K562 (cell line): ENCODE measurements at regions not wholly inside any gene's neighbourhood (a gene's known extent, or its start where the extent isn't known, plus 50 kb on each side); places are given as distances from the start of the nearest gene placed in this dataset.

ENCODE experiments used
- ATAC-seq: fragments of 200-7000 bp; cut with Tn5 transposase; 3 replicates; pipeline ENCODE4 v1.9.1; 2020; ENCODE audit warnings: moderate library complexity
- BruUV-seq: library from RNA; stranded (reverse); fragments of 400-500 nt; replicated peaks from 2 replicates; lab custom pipeline; 2021; lab: Mats Ljungman, UMichigan
- CTCF ChIA-PET: fragments of 300-600 bp; formaldehyde crosslinking; extraction: SDS; loops from one replicate; lab custom pipeline; 2021; ENCODE audit warnings: low intra/inter-chr PET ratio; lab: Yijun Ruan, JAX
- POLR2A ChIA-PET: fragments of 300-600, 350-650 bp; sonication (Branson Sonifier 250); formaldehyde crosslinking; extraction: SDS; loops from one replicate; lab custom pipeline; 2021; ENCODE audit warnings: antibody characterized with exemption, inconsistent platforms; lab: Yijun Ruan, JAX
- DNase-seq, 4 experiments: peaks; one replicate each; pipeline versions ENCODE4 v3.0.0 to v3.0.0-alpha.2; 2011 to 2018; ENCODE audit warnings: low spot score in 3 of 4, mixed read lengths in 3 of 4; ENCODE audit errors: extremely low read depth in 1 of 4
- FAIRE-seq: peaks from 2 replicates; lab custom pipeline; 2011; peaks lifted over from hg19 to GRCh38; lab: Jason Lieb, UNC
- H2AFZ ChIP-seq: 2 replicates; pipeline ENCODE4 v1.6.0; 2011; ENCODE audit warnings: low read depth, low read length, control low read depth, inconsistent platforms
- H3K27ac ChIP-seq: fragments of 200-600 bp; 3 replicates; pipeline ENCODE4 v1.8.0; 2011; ENCODE audit warnings: low read depth, mild to moderate bottlenecking, control low read depth, inconsistent platforms, low read length, moderate library complexity, mixed read lengths; ENCODE audit errors: extremely low read depth
- H3K27me3 ChIP-seq, 2 experiments: fragments of 300-600 bp in 1 of 2; 2 replicates in 1 of 2; 3 replicates in 1 of 2; pipeline versions ENCODE4 v1.6.0 to v1.8.0; 2011; ENCODE audit warnings: inconsistent platforms in 2 of 2, low read length in 2 of 2, mild to moderate bottlenecking in 1 of 2, mixed read lengths in 1 of 2, moderate library complexity in 1 of 2; ENCODE audit not compliant: control insufficient read depth in 2 of 2, insufficient read depth in 2 of 2
- H3K36me3 ChIP-seq: fragments of 300-600 bp; 3 replicates; pipeline ENCODE4 v1.8.0; 2011; ENCODE audit warnings: mild to moderate bottlenecking, low read length, inconsistent platforms; ENCODE audit not compliant: control insufficient read depth, insufficient read depth
- H3K4me1 ChIP-seq, 2 experiments: fragments of 200-600 bp in 1 of 2; replicated peaks in 1 of 2; 2 replicates in 1 of 2; 3 replicates in 1 of 2; pipeline versions ENCODE4 v1.5.1 to v1.8.0; 2011; ENCODE audit warnings: inconsistent platforms in 2 of 2, low read length in 2 of 2, mild to moderate bottlenecking in 1 of 2, mixed read lengths in 1 of 2, moderate library complexity in 1 of 2; ENCODE audit not compliant: control insufficient read depth in 2 of 2, insufficient read depth in 2 of 2
- H3K4me2 ChIP-seq: 2 replicates; pipeline ENCODE4 v1.6.1; 2011; ENCODE audit warnings: low read length, control low read depth, inconsistent platforms, mixed read lengths; ENCODE audit not compliant: insufficient read depth
- H3K4me3 ChIP-seq: fragments of 200-600 bp; sonication (generic), shearing (Covaris generic); 2 replicates; pipeline ENCODE4 v1.5.1; 2016; ENCODE audit warnings: control low read depth, inconsistent platforms
- H3K79me2 ChIP-seq: fragments of 200-600 bp; 3 replicates; pipeline ENCODE4 v1.8.0; 2011; ENCODE audit warnings: low read length, inconsistent platforms; ENCODE audit not compliant: control insufficient read depth, insufficient read depth
- H3K9ac ChIP-seq, 2 experiments: 2 replicates each; pipeline versions ENCODE4 v1.6.0 to v1.6.1; 2011; ENCODE audit warnings: low read depth in 2 of 2, low read length in 2 of 2, control low read depth in 1 of 2, inconsistent platforms in 1 of 2, mild to moderate bottlenecking in 1 of 2, mixed read lengths in 1 of 2; ENCODE audit not compliant: insufficient read depth in 1 of 2
- H3K9me1 ChIP-seq: one replicate; pipeline ENCODE4 v1.6.0; 2011; ENCODE audit warnings: inconsistent platforms, mild to moderate bottlenecking, low read length, moderate library complexity; ENCODE audit not compliant: control insufficient read depth, insufficient read depth
- H3K9me3 ChIP-seq: replicated peaks from 2 replicates; pipeline ENCODE4 v1.5.1; 2011; ENCODE audit warnings: low read depth, low read length, inconsistent platforms; ENCODE audit not compliant: control insufficient read depth, insufficient read depth
- H4K20me1 ChIP-seq: replicated peaks from 2 replicates; pipeline ENCODE4 v1.6.1; 2011; ENCODE audit warnings: low read length, inconsistent platforms, mixed read lengths; ENCODE audit not compliant: control insufficient read depth, insufficient read depth
- ARNT ChIP-seq, 2 experiments: fragments of 450-650 bp; IDR thresholded peaks; 2 replicates each; pipeline ENCODE4 v1.6.1; 2016; ENCODE audit warnings: mild to moderate bottlenecking in 1 of 2
- BDP1 ChIP-seq: IDR thresholded peaks from 3 replicates; pipeline ENCODE4 v1.6.1; 2011; ENCODE audit not compliant: insufficient read length, insufficient read depth
- CBX8 ChIP-seq: fragments of 200-600 bp; sonication (generic); IDR thresholded peaks from 2 replicates; pipeline ENCODE4 v1.6.1; 2012; ENCODE audit warnings: borderline replicate concordance, mixed run types, low read depth, mild to moderate bottlenecking, moderate library complexity, mixed read lengths, low read length, control low read depth, inconsistent platforms; ENCODE audit not compliant: poor library complexity, severe bottlenecking; ENCODE audit errors: extremely low read depth
- ETS2 ChIP-seq: IDR thresholded peaks from 2 replicates; pipeline ENCODE4 v1.6.1; 2016; ENCODE audit warnings: borderline replicate concordance, missing genetic modification characterization, mild to moderate bottlenecking, moderate library complexity, missing compliant biosample characterization; ENCODE audit not compliant: poor library complexity, severe bottlenecking
- KDM4B ChIP-seq, 2 experiments: fragments of 450-650 bp in 1 of 2; sonication (generic) in 1 of 2; IDR thresholded peaks; 2 replicates each; pipeline ENCODE4 v1.6.1; 2016 to 2017; ENCODE audit warnings: borderline replicate concordance in 2 of 2, antibody characterized with exemption in 1 of 2, low read depth in 1 of 2, mild to moderate bottlenecking in 1 of 2
- SUPT5H ChIP-seq: fragments of 450-650 bp; IDR thresholded peaks from 2 replicates; pipeline ENCODE4 v1.6.1; 2016
- TAF9B ChIP-seq: fragments of 450-650 bp; IDR thresholded peaks from 2 replicates; pipeline ENCODE4 v1.6.1; 2018; ENCODE audit warnings: mild to moderate bottlenecking; ENCODE audit not compliant: partially characterized antibody
- in situ Hi-C: fragments of 300-500 bp; cut with MboI; formaldehyde crosslinking; loops from 4 replicates; pipeline ENCODE4 v1.15.0; 2018; ENCODE audit warnings: inconsistent platforms, mixed read lengths
- intact Hi-C: fragments of 100-400 bp; cut with micrococcal nuclease; formaldehyde crosslinking; loops from 2 replicates; pipeline ENCODE4 v1.14.2; 2022
- TF ChIP-seq, protein P1 (sequence below), 2 experiments: fragments of 200-800 bp in 1 of 2; sonication (Bioruptor generic) in 1 of 2; sonication (generic) in 1 of 2; formaldehyde crosslinking in 1 of 2; IDR thresholded peaks in 1 of 2; conservative IDR thresholded peaks in 1 of 2; 2 replicates each; pipeline versions ENCODE4 v1.5.0 to v1.6.1; 2016 to 2020; ENCODE audit warnings: missing compliant biosample characterization in 1 of 2, missing genetic modification characterization in 1 of 2, missing genetic modification reagents in 1 of 2
- TF ChIP-seq, protein P2 (sequence below): fragments of 450-650 bp; IDR thresholded peaks from 2 replicates; pipeline ENCODE4 v1.7.0; 2016; ENCODE audit warnings: borderline replicate concordance
- TF ChIP-seq, protein P3 (sequence below): fragments of 450-650 bp; IDR thresholded peaks from one replicate; pipeline ENCODE4 v1.6.1; 2018; ENCODE audit warnings: mild to moderate bottlenecking, moderate library complexity; ENCODE audit not compliant: partially characterized antibody

DNA sequence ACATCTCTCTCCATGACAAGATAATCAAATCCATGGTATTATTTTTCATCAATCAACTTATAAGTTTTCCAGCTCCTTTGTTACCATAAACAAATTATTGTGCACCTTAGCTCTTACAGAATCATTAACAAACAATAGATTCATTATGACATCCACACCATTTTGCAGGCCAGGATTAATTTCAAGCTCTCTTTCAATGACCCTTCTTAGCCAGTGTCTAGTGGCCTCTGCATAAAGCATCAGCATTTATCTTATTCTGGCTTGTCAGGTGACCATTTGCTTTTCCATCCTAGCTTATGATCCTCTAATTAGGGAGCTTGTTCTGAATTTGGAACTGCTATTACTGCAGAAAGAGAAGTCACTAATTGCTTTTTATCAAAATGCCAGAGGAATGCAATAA is 806.2 kb upstream of the CHAC2 start:
- intact Hi-C loops = no loop called here
- Histone ChIP-seq H3K9me1 (no peaks in the 10 kb centered on the region), H3K4me3 (no peak overlapping the region), H2AFZ (no peak overlapping the region), H4K20me1 (no peaks in the 10 kb centered on the region), H3K9ac (no peak overlapping the region), H3K4me2 (no peak overlapping the region), H3K27me3 (no peaks in the 10 kb centered on the region), H3K27ac (no peak overlapping the region), H3K79me2 (no peaks in the 10 kb centered on the region), H3K36me3 (no peaks in the 10 kb centered on the region), H3K9me3 (no peaks in the 10 kb centered on the region), H3K4me1 (no peaks in the 10 kb centered on the region)
- TF ChIP-seq KDM4B (IDR thresholded peaks at IDR 0.05; ENCODE audit: borderline replicate concordance in 2 of 2, low read depth in 1 of 2) (no peak), ARNT (IDR thresholded peaks at IDR 0.05) (no peak), CBX8 (no peak), SUPT5H (no peak), ETS2 (tag) (no peak), TAF9B (no peak), BDP1 (no peak)
- TF ChIP-seq, protein P1, sequence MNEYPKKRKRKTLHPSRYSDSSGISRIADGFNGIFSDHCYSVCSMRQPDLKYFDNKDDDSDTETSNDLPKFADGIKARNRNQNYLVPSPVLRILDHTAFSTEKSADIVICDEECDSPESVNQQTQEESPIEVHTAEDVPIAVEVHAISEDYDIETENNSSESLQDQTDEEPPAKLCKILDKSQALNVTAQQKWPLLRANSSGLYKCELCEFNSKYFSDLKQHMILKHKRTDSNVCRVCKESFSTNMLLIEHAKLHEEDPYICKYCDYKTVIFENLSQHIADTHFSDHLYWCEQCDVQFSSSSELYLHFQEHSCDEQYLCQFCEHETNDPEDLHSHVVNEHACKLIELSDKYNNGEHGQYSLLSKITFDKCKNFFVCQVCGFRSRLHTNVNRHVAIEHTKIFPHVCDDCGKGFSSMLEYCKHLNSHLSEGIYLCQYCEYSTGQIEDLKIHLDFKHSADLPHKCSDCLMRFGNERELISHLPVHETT (CRISPR knock-in tag; conservative IDR thresholded peaks at IDR 0.05 in 1 of 2, IDR thresholded peaks at IDR 0.05 in 1 of 2) = no peak
- TF ChIP-seq, protein P2, sequence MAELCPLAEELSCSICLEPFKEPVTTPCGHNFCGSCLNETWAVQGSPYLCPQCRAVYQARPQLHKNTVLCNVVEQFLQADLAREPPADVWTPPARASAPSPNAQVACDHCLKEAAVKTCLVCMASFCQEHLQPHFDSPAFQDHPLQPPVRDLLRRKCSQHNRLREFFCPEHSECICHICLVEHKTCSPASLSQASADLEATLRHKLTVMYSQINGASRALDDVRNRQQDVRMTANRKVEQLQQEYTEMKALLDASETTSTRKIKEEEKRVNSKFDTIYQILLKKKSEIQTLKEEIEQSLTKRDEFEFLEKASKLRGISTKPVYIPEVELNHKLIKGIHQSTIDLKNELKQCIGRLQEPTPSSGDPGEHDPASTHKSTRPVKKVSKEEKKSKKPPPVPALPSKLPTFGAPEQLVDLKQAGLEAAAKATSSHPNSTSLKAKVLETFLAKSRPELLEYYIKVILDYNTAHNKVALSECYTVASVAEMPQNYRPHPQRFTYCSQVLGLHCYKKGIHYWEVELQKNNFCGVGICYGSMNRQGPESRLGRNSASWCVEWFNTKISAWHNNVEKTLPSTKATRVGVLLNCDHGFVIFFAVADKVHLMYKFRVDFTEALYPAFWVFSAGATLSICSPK = no peak
- TF ChIP-seq, protein P3, sequence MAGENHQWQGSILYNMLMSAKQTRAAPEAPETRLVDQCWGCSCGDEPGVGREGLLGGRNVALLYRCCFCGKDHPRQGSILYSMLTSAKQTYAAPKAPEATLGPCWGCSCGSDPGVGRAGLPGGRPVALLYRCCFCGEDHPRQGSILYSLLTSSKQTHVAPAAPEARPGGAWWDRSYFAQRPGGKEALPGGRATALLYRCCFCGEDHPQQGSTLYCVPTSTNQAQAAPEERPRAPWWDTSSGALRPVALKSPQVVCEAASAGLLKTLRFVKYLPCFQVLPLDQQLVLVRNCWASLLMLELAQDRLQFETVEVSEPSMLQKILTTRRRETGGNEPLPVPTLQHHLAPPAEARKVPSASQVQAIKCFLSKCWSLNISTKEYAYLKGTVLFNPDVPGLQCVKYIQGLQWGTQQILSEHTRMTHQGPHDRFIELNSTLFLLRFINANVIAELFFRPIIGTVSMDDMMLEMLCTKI = no peak
- BruUV-seq = no TSS peak
- in situ Hi-C loops = no loop called here
- FAIRE-seq (no peak), DNase-seq (no peak), ATAC-seq (no peak)
- CTCF ChIA-PET = no interaction called here
- POLR2A ChIA-PET = no interaction called here
